Activated CD4-positive, CD25-positive, alpha-beta regulatory T cell treated with anti-CD3 and anti-CD28 coated beads, Interleukin-2, amount 50 U/mL, for 72 hours (primary cell): ENCODE measurements at regions not wholly inside any gene's neighbourhood (a gene's known extent, or its start where the extent isn't known, plus 50 kb on each side); places are given as distances from the start of the nearest gene placed in this dataset.

ENCODE experiments used
- DNase-seq: peaks from one replicate; pipeline ENCODE4 v3.0.0; 2021

GRCh38 chr6:139839506-139840156 is 465.2 kb upstream of the CITED2 start:
- no peak for DNase-seq

- DNase-seq, result no peak
Measured at GRCh38 chr6:139834232-139834631, 459.8 kb upstream of the CITED2 start.

- DNase-seq, result no peak
Measured at GRCh38 chr6:139833592-139833991, 459.1 kb upstream of the CITED2 start.

- no peak for DNase-seq
Measured at GRCh38 chr6:139832493-139833305, 458.3 kb upstream of the CITED2 start.

- DNase-seq, result no peak
Measured at GRCh38 chr6:139829576-139829975, 455.1 kb upstream of the CITED2 start.

- DNase-seq, result no peak
Measured at GRCh38 chr6:139828751-139829519, 454.5 kb upstream of the CITED2 start.

- DNase-seq, result no peak
Measured at GRCh38 chr6:139825935-139826374, 451.5 kb upstream of the CITED2 start.

GRCh38 chr6:139824864-139825263 is 450.4 kb upstream of the CITED2 start:
- no peak for DNase-seq

- DNase-seq, result no peak
Measured at GRCh38 chr6:139823808-139824126, 449.3 kb upstream of the CITED2 start.

- DNase-seq, result no peak
Measured at GRCh38 chr6:139823099-139823807, 448.8 kb upstream of the CITED2 start.

GRCh38 chr6:139821676-139822223 is 447.3 kb upstream of the CITED2 start:
- no peak for DNase-seq

GRCh38 chr6:139820210-139820609 is 445.8 kb upstream of the CITED2 start:
- DNase-seq, result no peak

GRCh38 chr6:139819776-139820175 is 445.3 kb upstream of the CITED2 start:
- no peak for DNase-seq

- no peak for DNase-seq
Measured at GRCh38 chr6:139812939-139813338, 438.5 kb upstream of the CITED2 start.

- no peak for DNase-seq
Measured at GRCh38 chr6:139801571-139802321, 427.3 kb upstream of the CITED2 start.

GRCh38 chr6:139800837-139801236 is 426.4 kb upstream of the CITED2 start:
- no peak for DNase-seq

GRCh38 chr6:139790527-139790926 is 416.1 kb upstream of the CITED2 start:
- no peak for DNase-seq

GRCh38 chr6:139784222-139784769 is 409.8 kb upstream of the CITED2 start:
- no peak for DNase-seq

- no peak for DNase-seq
Measured at GRCh38 chr6:139779988-139780774, 405.7 kb upstream of the CITED2 start.

GRCh38 chr6:139778688-139779087 is 404.2 kb upstream of the CITED2 start:
- DNase-seq, result no peak

- DNase-seq, result no peak
Measured at GRCh38 chr6:139778106-139778505, 403.7 kb upstream of the CITED2 start.
